Keratinocyte (primary cell): ENCODE measurements at regions not wholly inside any gene's neighbourhood (a gene's known extent, or its start where the extent isn't known, plus 50 kb on each side); places are given as distances from the start of the nearest gene placed in this dataset.
A peak's percentile ranks its signal among the peaks of the same experiment; 100 is the strongest.

Experiments
- DNase-seq: peaks from one replicate; pipeline ENCODE4 v3.0.0-alpha.2; 2011; ENCODE audit warnings: low read depth, missing footprints, low spot score
- FAIRE-seq: peaks from 2 replicates; lab custom pipeline; 2011; peaks lifted over from hg19 to GRCh38; lab: Jason Lieb, UNC
- H2AFZ ChIP-seq: 2 replicates; pipeline ENCODE4 v1.6.0; 2012; ENCODE audit warnings: low read length, control low read depth, inconsistent platforms; ENCODE audit not compliant: control insufficient read depth
- H3K27ac ChIP-seq: 2 replicates; pipeline ENCODE4 v1.5.1; 2011; ENCODE audit warnings: low read length; ENCODE audit not compliant: control insufficient read depth, insufficient read depth
- H3K27me3 ChIP-seq: 3 replicates; pipeline ENCODE4 v1.6.0; 2011; ENCODE audit warnings: low read length; ENCODE audit not compliant: control insufficient read depth, insufficient read depth; ENCODE audit errors: extremely low read depth
- H3K36me3 ChIP-seq, 2 experiments: 2 replicates in 1 of 2; 3 replicates in 1 of 2; pipeline ENCODE4 v1.5.1; 2011; ENCODE audit warnings: low read length in 2 of 2, mild to moderate bottlenecking in 1 of 2; ENCODE audit not compliant: control insufficient read depth in 2 of 2, insufficient read depth in 2 of 2; ENCODE audit errors: extremely low read depth in 1 of 2
- H3K4me1 ChIP-seq: 3 replicates; pipeline ENCODE4 v1.5.1; 2011; ENCODE audit warnings: low read length; ENCODE audit not compliant: control insufficient read depth, insufficient read depth; ENCODE audit errors: extremely low read depth
- H3K4me2 ChIP-seq: 3 replicates; pipeline ENCODE4 v1.6.0; 2011; ENCODE audit warnings: low read depth, low read length; ENCODE audit not compliant: control insufficient read depth, insufficient read depth; ENCODE audit errors: extremely low read depth
- H3K4me3 ChIP-seq, 3 experiments: fragments of 200-600 bp in 1 of 3; sonication (generic) in 1 of 3; 2 replicates in 2 of 3; 3 replicates in 1 of 3; pipeline ENCODE4 v1.5.1; 2011 to 2016; ENCODE audit warnings: low read length in 3 of 3, mild to moderate bottlenecking in 3 of 3, control low read depth in 2 of 3, inconsistent platforms in 1 of 3, low read depth in 1 of 3, mixed read lengths in 1 of 3, mixed run types in 1 of 3, moderate library complexity in 1 of 3; ENCODE audit not compliant: control insufficient read depth in 2 of 3, insufficient read depth in 2 of 3; ENCODE audit errors: extremely low read depth in 1 of 3
- H3K79me2 ChIP-seq: 2 replicates; pipeline ENCODE4 v1.6.0; 2012; ENCODE audit warnings: low read length; ENCODE audit not compliant: control insufficient read depth, insufficient read depth
- H3K9ac ChIP-seq: 3 replicates; pipeline ENCODE4 v1.6.0; 2011; ENCODE audit warnings: low read length; ENCODE audit not compliant: control insufficient read depth, insufficient read depth; ENCODE audit errors: extremely low read depth
- H3K9me1 ChIP-seq: 3 replicates; pipeline ENCODE4 v1.6.0; 2011; ENCODE audit warnings: low read length; ENCODE audit not compliant: control insufficient read depth, insufficient read depth; ENCODE audit errors: extremely low read depth
- H3K9me3 ChIP-seq: 2 replicates; pipeline ENCODE4 v1.5.1; 2012; ENCODE audit warnings: low read depth, low read length; ENCODE audit not compliant: control insufficient read depth
- H4K20me1 ChIP-seq: 3 replicates; pipeline ENCODE4 v1.6.0; 2011; ENCODE audit warnings: low read length; ENCODE audit not compliant: control insufficient read depth, insufficient read depth; ENCODE audit errors: extremely low read depth
- EZH2 ChIP-seq: IDR thresholded peaks from one replicate; pipeline ENCODE4 v1.6.1; 2012; ENCODE audit warnings: inconsistent platforms, mild to moderate bottlenecking, low read length, moderate library complexity
- dilution Hi-C: fragments of 300-500 bp; cut with MboI; formaldehyde crosslinking; loops from one replicate; pipeline ENCODE4 v1.7.0; 2020; ENCODE audit warnings: low sequenced_read_pairs; ENCODE audit not compliant: extremely low pct_ligation_motif_present
- TF ChIP-seq, protein P1 (sequence below), 3 experiments: IDR thresholded peaks in 1 of 3; conservative IDR thresholded peaks in 1 of 3; optimal IDR thresholded peaks in 1 of 3; 2 replicates in 2 of 3; 3 replicates in 1 of 3; pipeline versions ENCODE3 to v1.5.1; 2011; ENCODE audit warnings: low read length in 3 of 3, mild to moderate bottlenecking in 3 of 3, moderate library complexity in 2 of 3, control low read depth in 1 of 3, inconsistent platforms in 1 of 3; ENCODE audit not compliant: insufficient read depth in 2 of 3; ENCODE audit errors: extremely low read depth in 1 of 3

DNA sequence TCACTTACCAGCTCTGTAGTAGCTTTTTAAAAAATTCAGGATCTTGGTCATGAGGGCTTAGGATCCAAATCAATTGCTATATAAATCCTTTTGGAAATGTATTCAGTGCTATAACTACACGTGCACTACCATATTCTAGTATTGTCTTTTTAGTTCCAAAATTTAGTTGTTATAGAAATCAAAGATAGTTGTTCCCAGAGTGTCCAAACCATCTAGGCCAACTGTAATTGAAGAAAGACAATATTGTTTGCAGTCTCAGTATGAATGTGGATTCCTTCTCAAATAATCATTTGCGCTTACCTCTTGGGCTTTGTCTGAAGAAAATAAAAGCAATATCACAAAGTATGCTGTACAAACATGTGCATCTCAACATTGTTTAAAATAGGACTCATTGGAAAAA is 184.1 kb upstream of the EDNRB start:
- Histone ChIP-seq H3K9me1 (no peaks in the 10 kb centered on the region), H4K20me1 (no peaks in the 10 kb centered on the region), H2AFZ (no peak overlapping the region), H3K4me1 (no peaks in the 10 kb centered on the region), H3K27me3 (no peaks in the 10 kb centered on the region), H3K4me2 (no peak overlapping the region), H3K9ac (no peak overlapping the region), H3K36me3 (no peaks in the 10 kb centered on the region), H3K9me3 (no peaks in the 10 kb centered on the region), H3K4me3 (no peak overlapping the region), H3K27ac (no peak overlapping the region), H3K79me2 (no peaks in the 10 kb centered on the region)
- dilution Hi-C loops = no loop called here
- no peak for DNase-seq
- no peak for TF ChIP-seq EZH2
- TF ChIP-seq, protein P1, sequence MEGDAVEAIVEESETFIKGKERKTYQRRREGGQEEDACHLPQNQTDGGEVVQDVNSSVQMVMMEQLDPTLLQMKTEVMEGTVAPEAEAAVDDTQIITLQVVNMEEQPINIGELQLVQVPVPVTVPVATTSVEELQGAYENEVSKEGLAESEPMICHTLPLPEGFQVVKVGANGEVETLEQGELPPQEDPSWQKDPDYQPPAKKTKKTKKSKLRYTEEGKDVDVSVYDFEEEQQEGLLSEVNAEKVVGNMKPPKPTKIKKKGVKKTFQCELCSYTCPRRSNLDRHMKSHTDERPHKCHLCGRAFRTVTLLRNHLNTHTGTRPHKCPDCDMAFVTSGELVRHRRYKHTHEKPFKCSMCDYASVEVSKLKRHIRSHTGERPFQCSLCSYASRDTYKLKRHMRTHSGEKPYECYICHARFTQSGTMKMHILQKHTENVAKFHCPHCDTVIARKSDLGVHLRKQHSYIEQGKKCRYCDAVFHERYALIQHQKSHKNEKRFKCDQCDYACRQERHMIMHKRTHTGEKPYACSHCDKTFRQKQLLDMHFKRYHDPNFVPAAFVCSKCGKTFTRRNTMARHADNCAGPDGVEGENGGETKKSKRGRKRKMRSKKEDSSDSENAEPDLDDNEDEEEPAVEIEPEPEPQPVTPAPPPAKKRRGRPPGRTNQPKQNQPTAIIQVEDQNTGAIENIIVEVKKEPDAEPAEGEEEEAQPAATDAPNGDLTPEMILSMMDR (optimal IDR thresholded peaks at IDR 0.05 in 1 of 3, IDR thresholded peaks at IDR 0.05 in 1 of 3, conservative IDR thresholded peaks at IDR 0.05 in 1 of 3; ENCODE audit: extremely low read depth in 1 of 3, insufficient read depth in 2 of 3, low read length in 3 of 3) = no peak
- no peak for FAIRE-seq

DNA sequence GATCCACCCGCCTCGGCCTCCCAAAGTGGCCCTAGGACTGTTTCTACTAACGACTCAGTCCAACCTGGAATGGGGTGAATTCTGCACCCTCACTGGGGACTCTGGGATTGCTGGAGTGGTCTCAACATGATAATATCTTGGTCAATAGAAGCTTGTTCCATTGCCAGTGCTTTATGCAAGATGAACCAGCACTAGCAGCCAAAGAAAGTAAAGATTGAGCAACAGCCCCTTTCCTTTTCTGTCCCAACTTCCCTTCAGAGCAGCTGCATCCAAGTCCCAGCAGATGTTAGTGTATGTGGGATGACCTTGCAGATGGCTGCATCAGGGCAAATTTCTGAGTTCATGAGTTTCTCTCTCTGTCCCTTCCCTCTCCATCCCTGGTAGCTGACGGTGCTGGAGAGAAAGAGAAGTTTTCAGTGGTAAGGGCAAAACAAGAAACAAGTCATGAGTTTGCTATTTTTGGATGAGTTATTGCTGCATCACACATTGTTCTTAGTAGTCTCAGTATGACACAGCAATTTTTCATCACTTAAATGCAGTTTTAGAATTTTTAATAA is 183.6 kb upstream of the EDNRB start:
- no peaks in the 10 kb centered on the region for H3K36me3 ChIP-seq
- dilution Hi-C loops = no loop called here
- TF ChIP-seq, protein P1 (optimal IDR thresholded peaks at IDR 0.05 in 1 of 3, IDR thresholded peaks at IDR 0.05 in 1 of 3, conservative IDR thresholded peaks at IDR 0.05 in 1 of 3; ENCODE audit: extremely low read depth in 1 of 3, insufficient read depth in 2 of 3, low read length in 3 of 3) = no peak
- no peak for TF ChIP-seq EZH2
- no peaks in the 10 kb centered on the region for H3K9me3 ChIP-seq
- no peaks in the 10 kb centered on the region for H3K27me3 ChIP-seq
- no peak overlapping the region for H2AFZ ChIP-seq
- no peak for FAIRE-seq
- peak; percentile 17 for DNase-seq
- H3K4me2 ChIP-seq = no peak overlapping the region
- no peaks in the 10 kb centered on the region for H3K79me2 ChIP-seq
- no peaks in the 10 kb centered on the region for H3K9me1 ChIP-seq
- H3K4me3 ChIP-seq = no peak overlapping the region
- H3K9ac ChIP-seq = no peak overlapping the region
- no peaks in the 10 kb centered on the region for H4K20me1 ChIP-seq
- no peaks in the 10 kb centered on the region for H3K4me1 ChIP-seq
- no peak overlapping the region for H3K27ac ChIP-seq
